ENCODE measurements at regions not wholly inside any gene's neighbourhood (a gene's known extent, or its start where the extent isn't known, plus 50 kb on each side); places are given as distances from the start of the nearest gene placed in this dataset.
A peak's percentile ranks its signal among the peaks of the same experiment; 100 is the strongest.

GRCh38 chr6:92826633-92827032 is 592.7 kb downstream of the EPHA7 start:
- H3K36me3 ChIP-seq, result no peaks in the 10 kb centered on the region
- H3K9me3 ChIP-seq, result no peaks in the 10 kb centered on the region
- intact Hi-C loops (cut with DNase I), result no loop called here
- no peak overlapping the region for H3K27ac ChIP-seq
- no peaks in the 10 kb centered on the region for H3K4me1 ChIP-seq
- no peak overlapping the region for H3K4me3 ChIP-seq
- no peak for DNase-seq (ENCODE audit: extremely low spot score in 2 of 2)
- no peaks in the 10 kb centered on the region for H3K27me3 ChIP-seq
- TF ChIP-seq POLR2A (IDR thresholded peaks at IDR 0.05) (no peak), POLR2AphosphoS5 (IDR thresholded peaks at IDR 0.05; ENCODE audit: insufficient read depth in 1 of 2, low read depth in 1 of 2) (no peak), CTCF (IDR thresholded peaks at IDR 0.05) (no peak)

GRCh38 chr6:92822222-92822621 is 597.1 kb downstream of the EPHA7 start:
- TF ChIP-seq CTCF (IDR thresholded peaks at IDR 0.05), result no peak
- TF ChIP-seq POLR2AphosphoS5 (IDR thresholded peaks at IDR 0.05; ENCODE audit: insufficient read depth in 1 of 2, low read depth in 1 of 2), result no peak
- TF ChIP-seq POLR2A (IDR thresholded peaks at IDR 0.05), result no peak
- no peaks in the 10 kb centered on the region for H3K27me3 ChIP-seq
- no peak for DNase-seq (ENCODE audit: extremely low spot score in 2 of 2)
- no peak overlapping the region for H3K4me3 ChIP-seq
- no peak overlapping the region for H3K27ac ChIP-seq
- H3K9me3 ChIP-seq, result no peaks in the 10 kb centered on the region
- no peaks in the 10 kb centered on the region for H3K4me1 ChIP-seq
- H3K36me3 ChIP-seq, result no peaks in the 10 kb centered on the region
- intact Hi-C loops (cut with DNase I), result no loop called here

DNA sequence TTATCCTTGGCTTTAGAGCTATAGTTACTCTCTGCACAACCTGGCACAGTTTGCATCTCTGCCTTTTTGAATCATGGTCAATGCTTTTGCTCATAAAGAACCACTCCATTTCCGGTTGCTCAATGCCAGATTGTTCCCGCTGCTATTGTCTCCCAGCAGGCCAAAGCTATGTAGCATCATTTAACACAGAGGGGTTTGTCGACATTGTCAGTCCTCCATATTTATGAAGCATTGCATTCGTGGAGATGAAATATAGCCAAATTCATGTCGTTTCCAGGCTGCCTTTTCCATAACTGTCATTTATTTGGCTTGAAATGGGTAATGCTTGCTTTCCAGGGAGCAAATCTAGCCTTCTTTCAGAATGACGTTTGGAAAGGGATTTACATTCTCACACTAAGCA is 598.8 kb downstream of the EPHA7 start:
- H3K4me3 ChIP-seq, result no peak overlapping the region
- no peak for TF ChIP-seq POLR2AphosphoS5 (IDR thresholded peaks at IDR 0.05; ENCODE audit: insufficient read depth in 1 of 2, low read depth in 1 of 2)
- TF ChIP-seq CTCF (IDR thresholded peaks at IDR 0.05), result no peak
- no peak for TF ChIP-seq POLR2A (IDR thresholded peaks at IDR 0.05)
- intact Hi-C loops (cut with DNase I), result no loop called here
- no peaks in the 10 kb centered on the region for H3K36me3 ChIP-seq
- H3K27ac ChIP-seq, result no peak overlapping the region
- no peaks in the 10 kb centered on the region for H3K4me1 ChIP-seq
- no peaks in the 10 kb centered on the region for H3K9me3 ChIP-seq
- no peaks in the 10 kb centered on the region for H3K27me3 ChIP-seq
- no peak for DNase-seq (ENCODE audit: extremely low spot score in 2 of 2)

- intact Hi-C loops (cut with DNase I), result no loop called here
- Histone ChIP-seq H3K4me1 (no peaks in the 10 kb centered on the region), H3K4me3 (no peak overlapping the region), H3K9me3 (no peaks in the 10 kb centered on the region), H3K27me3 (no peaks in the 10 kb centered on the region), H3K27ac (no peak overlapping the region), H3K36me3 (no peaks in the 10 kb centered on the region)
- TF ChIP-seq POLR2AphosphoS5 (IDR thresholded peaks at IDR 0.05; ENCODE audit: insufficient read depth in 1 of 2, low read depth in 1 of 2), result no peak
- peak in 1 of 3 experiments; percentile 8 for TF ChIP-seq CTCF (IDR thresholded peaks at IDR 0.05)
- DNase-seq (ENCODE audit: extremely low spot score in 2 of 2), result no peak
Observed at GRCh38 chr6:92810913-92811312, 608.4 kb downstream of the EPHA7 start.

GRCh38 chr6:92806254-92806653 is 613.1 kb downstream of the EPHA7 start:
- Histone ChIP-seq H3K27ac (no peak overlapping the region), H3K9me3 (no peaks in the 10 kb centered on the region), H3K4me1 (no peaks in the 10 kb centered on the region), H3K27me3 (no peaks in the 10 kb centered on the region), H3K4me3 (no peak overlapping the region), H3K36me3 (no peaks in the 10 kb centered on the region)
- intact Hi-C loops (cut with DNase I), result no loop called here
- no peak for DNase-seq (ENCODE audit: extremely low spot score in 2 of 2)
- TF ChIP-seq POLR2A (IDR thresholded peaks at IDR 0.05), result no peak
- no peak for TF ChIP-seq CTCF (IDR thresholded peaks at IDR 0.05)
- no peak for TF ChIP-seq POLR2AphosphoS5 (IDR thresholded peaks at IDR 0.05; ENCODE audit: insufficient read depth in 1 of 2, low read depth in 1 of 2)
